ENCODE measurements at regions not wholly inside any gene's neighbourhood (a gene's known extent, or its start where the extent isn't known, plus 50 kb on each side); places are given as distances from the start of the nearest gene placed in this dataset.

DNA sequence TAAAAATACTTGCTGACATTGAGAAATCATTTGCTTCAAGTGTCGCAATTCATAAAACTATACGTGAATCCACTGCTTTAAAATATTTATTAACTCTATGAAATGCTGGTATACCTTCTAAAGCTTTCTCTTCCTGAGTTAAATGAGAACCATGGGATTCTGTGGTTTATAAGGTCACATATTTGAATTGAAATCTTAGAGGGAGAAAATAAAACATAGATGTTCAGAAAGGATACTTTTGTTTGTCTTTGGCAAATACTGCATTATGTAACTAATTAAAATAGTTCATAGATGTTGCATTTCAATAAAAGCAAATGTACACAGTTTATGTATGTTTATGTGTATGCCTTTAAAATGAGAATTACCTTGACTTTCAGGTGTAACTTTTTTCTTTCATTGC is 250.1 kb downstream of the FAM170A start:
- no peak overlapping the region for H2AFZ ChIP-seq (replicated peaks; ENCODE audit: low read length, poor library complexity)
- H3K9ac ChIP-seq (ENCODE audit: low read depth, low read length) = no peak overlapping the region
- BruUV-seq (replicated peaks) = no TSS peak
- H3K4me3 ChIP-seq (ENCODE audit: insufficient read depth, low read depth, low read length) = no peak overlapping the region
- no peaks in the 10 kb centered on the region for H3K9me3 ChIP-seq (ENCODE audit: control insufficient read depth, insufficient read depth, low read length)
- no peaks in the 10 kb centered on the region for H3K9me1 ChIP-seq (ENCODE audit: insufficient read depth, low read length)
- H4K20me1 ChIP-seq (ENCODE audit: insufficient read depth, low read length) = no peaks in the 10 kb centered on the region
- H4K5ac ChIP-seq (ENCODE audit: low read depth, low read length) = no peak overlapping the region
- CTCF ChIA-PET = no interaction called here
- WGBS, 2 experiments (ENCODE audit: extremely low coverage in 2 of 2, insufficient read length in 1 of 2) = no CpG with 5 or more reads among the region's 2 CpGs
- H3K18ac ChIP-seq (ENCODE audit: low read depth, low read length) = no peak overlapping the region
- no peaks in the 10 kb centered on the region for H3K36me3 ChIP-seq (ENCODE audit: control insufficient read depth, insufficient read depth, low read length)
- no peak overlapping the region for H2BK120ac ChIP-seq (ENCODE audit: low read depth, low read length)
- H2AK5ac ChIP-seq (ENCODE audit: low read depth, low read length) = no peak overlapping the region
- H3K4me1 ChIP-seq (ENCODE audit: control insufficient read depth, insufficient read depth, low read length) = no peaks in the 10 kb centered on the region
- H3K23ac ChIP-seq (ENCODE audit: low read depth, low read length) = no peak overlapping the region
- TF ChIP-seq FOS (IDR thresholded peaks at IDR 0.05; ENCODE audit: low read depth, low read length) (no peak), NFE2L2 (IDR thresholded peaks at IDR 0.05; ENCODE audit: low read depth, low read length) (no peak), MAFK (IDR thresholded peaks at IDR 0.05; ENCODE audit: low read depth, low read length) (no peak), RCOR1 (IDR thresholded peaks at IDR 0.05; ENCODE audit: insufficient replicate concordance, low read length) (no peak), MAZ (IDR thresholded peaks at IDR 0.05; ENCODE audit: borderline replicate concordance, low read depth, low read length) (no peak), MXI1 (IDR thresholded peaks at IDR 0.05; ENCODE audit: borderline replicate concordance, low read depth, low read length) (no peak), RAD21 (IDR thresholded peaks at IDR 0.05; ENCODE audit: low read length) (no peak), BHLHE40 (IDR thresholded peaks at IDR 0.05; ENCODE audit: low read depth, low read length) (no peak), RFX5 (IDR thresholded peaks at IDR 0.05; ENCODE audit: low read depth, low read length) (no peak), CHD1 (IDR thresholded peaks at IDR 0.05; ENCODE audit: low read depth, low read length) (no peak), SMC3 (IDR thresholded peaks at IDR 0.05; ENCODE audit: low read depth, low read length) (no peak), POLR2A (IDR thresholded peaks at IDR 0.05; ENCODE audit: low read depth, low read length) (no peak), CEBPB (IDR thresholded peaks at IDR 0.05; ENCODE audit: low read depth, low read length) (no peak)
- TF ChIP-seq, protein P1, sequence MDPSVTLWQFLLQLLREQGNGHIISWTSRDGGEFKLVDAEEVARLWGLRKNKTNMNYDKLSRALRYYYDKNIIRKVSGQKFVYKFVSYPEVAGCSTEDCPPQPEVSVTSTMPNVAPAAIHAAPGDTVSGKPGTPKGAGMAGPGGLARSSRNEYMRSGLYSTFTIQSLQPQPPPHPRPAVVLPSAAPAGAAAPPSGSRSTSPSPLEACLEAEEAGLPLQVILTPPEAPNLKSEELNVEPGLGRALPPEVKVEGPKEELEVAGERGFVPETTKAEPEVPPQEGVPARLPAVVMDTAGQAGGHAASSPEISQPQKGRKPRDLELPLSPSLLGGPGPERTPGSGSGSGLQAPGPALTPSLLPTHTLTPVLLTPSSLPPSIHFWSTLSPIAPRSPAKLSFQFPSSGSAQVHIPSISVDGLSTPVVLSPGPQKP (IDR thresholded peaks at IDR 0.05; ENCODE audit: borderline replicate concordance, low read depth, low read length) = no peak
- TF ChIP-seq, protein P2, sequence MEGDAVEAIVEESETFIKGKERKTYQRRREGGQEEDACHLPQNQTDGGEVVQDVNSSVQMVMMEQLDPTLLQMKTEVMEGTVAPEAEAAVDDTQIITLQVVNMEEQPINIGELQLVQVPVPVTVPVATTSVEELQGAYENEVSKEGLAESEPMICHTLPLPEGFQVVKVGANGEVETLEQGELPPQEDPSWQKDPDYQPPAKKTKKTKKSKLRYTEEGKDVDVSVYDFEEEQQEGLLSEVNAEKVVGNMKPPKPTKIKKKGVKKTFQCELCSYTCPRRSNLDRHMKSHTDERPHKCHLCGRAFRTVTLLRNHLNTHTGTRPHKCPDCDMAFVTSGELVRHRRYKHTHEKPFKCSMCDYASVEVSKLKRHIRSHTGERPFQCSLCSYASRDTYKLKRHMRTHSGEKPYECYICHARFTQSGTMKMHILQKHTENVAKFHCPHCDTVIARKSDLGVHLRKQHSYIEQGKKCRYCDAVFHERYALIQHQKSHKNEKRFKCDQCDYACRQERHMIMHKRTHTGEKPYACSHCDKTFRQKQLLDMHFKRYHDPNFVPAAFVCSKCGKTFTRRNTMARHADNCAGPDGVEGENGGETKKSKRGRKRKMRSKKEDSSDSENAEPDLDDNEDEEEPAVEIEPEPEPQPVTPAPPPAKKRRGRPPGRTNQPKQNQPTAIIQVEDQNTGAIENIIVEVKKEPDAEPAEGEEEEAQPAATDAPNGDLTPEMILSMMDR (conservative IDR thresholded peaks at IDR 0.05; ENCODE audit: low read depth, low read length) = no peak
- TF ChIP-seq, protein P3, sequence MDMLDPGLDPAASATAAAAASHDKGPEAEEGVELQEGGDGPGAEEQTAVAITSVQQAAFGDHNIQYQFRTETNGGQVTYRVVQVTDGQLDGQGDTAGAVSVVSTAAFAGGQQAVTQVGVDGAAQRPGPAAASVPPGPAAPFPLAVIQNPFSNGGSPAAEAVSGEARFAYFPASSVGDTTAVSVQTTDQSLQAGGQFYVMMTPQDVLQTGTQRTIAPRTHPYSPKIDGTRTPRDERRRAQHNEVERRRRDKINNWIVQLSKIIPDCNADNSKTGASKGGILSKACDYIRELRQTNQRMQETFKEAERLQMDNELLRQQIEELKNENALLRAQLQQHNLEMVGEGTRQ (IDR thresholded peaks at IDR 0.05; ENCODE audit: low read depth, low read length) = no peak
- H4K8ac ChIP-seq (ENCODE audit: low read depth in 2 of 2, low read length in 2 of 2) = no peak overlapping the region
- no peak for DNase-seq
- no peak overlapping the region for H3K56ac ChIP-seq (ENCODE audit: extremely low read depth, insufficient read depth, low read length)
- no peak overlapping the region for H4K91ac ChIP-seq (ENCODE audit: insufficient read depth, low read depth, low read length)
- H3K27me3 ChIP-seq (ENCODE audit: control insufficient read depth, insufficient read depth, low read length) = no peaks in the 10 kb centered on the region
- no peak overlapping the region for H2BK20ac ChIP-seq (ENCODE audit: low read depth, low read length)
- no peak for ATAC-seq (ENCODE audit: low read depth)
- POLR2A ChIA-PET (ENCODE audit: unreplicated experiment) = no interaction called here
- no peak overlapping the region for H3K14ac ChIP-seq (replicated peaks; ENCODE audit: low read depth, low read length)
- no peak overlapping the region for H2AK9ac ChIP-seq (replicated peaks; ENCODE audit: low read depth, low read length, poor library complexity)
- in situ Hi-C loops (cut with MboI; ENCODE audit: low sequenced_read_pairs) = no loop called here
- H3K4ac ChIP-seq (ENCODE audit: low read depth, low read length) = no peak overlapping the region
- dilution Hi-C loops (cut with HindIII; ENCODE audit: low sequenced_read_pairs, unreplicated experiment) = no loop called here
- no peak overlapping the region for H3K4me2 ChIP-seq (ENCODE audit: low read depth, low read length)
- no peak overlapping the region for H2BK15ac ChIP-seq (ENCODE audit: low read depth, low read length)
- no peaks in the 10 kb centered on the region for H3K79me1 ChIP-seq (ENCODE audit: low read depth in 1 of 2, low read length in 2 of 2)
- intact Hi-C loops (cut with micrococcal nuclease) = no loop called here
- no peak overlapping the region for H2BK5ac ChIP-seq (ENCODE audit: low read depth, low read length, poor library complexity, severe bottlenecking)
- no peak overlapping the region for H3K27ac ChIP-seq (ENCODE audit: insufficient read depth, low read length)
